ENCODE measurements at regions not wholly inside any gene's neighbourhood (a gene's known extent, or its start where the extent isn't known, plus 50 kb on each side); places are given as distances from the start of the nearest gene placed in this dataset.
"Not testable (repeated sequence)": the region's sequence is repeated elsewhere in the genome, so short reads cannot be mapped to it uniquely, and the experiment has no call there.

GRCh38 chr3:139140553-139140952, 95.9 kb upstream of the PRR23C start:
- no peak for TF ChIP-seq CTCF (IDR thresholded peaks at IDR 0.05)
- no peak for TF ChIP-seq POLR2AphosphoS5 (IDR thresholded peaks at IDR 0.05)
- TF ChIP-seq POLR2A (IDR thresholded peaks at IDR 0.05) = no peak
- H3K27me3 ChIP-seq = peaks cover 0 to 3% of the 10 kb centered on the region in 2 donors
- H3K36me3 ChIP-seq = no peaks in the 10 kb centered on the region
- no peak overlapping the region for H3K27ac ChIP-seq
- H3K9me3 ChIP-seq = no peaks in the 10 kb centered on the region
- H3K4me1 ChIP-seq = no peaks in the 10 kb centered on the region
- no peak for DNase-seq (ENCODE audit: low spot score in 2 of 2)
- intact Hi-C loops (cut with DNase I; ENCODE audit: low total_unique reads) = no loop called here
- H3K4me3 ChIP-seq = no peak overlapping the region

GRCh38 chr3:139145980-139146379, 101.3 kb upstream of the PRR23C start:
- H3K4me3 ChIP-seq; H3K36me3 ChIP-seq; intact Hi-C loops (cut with DNase I; ENCODE audit: low total_unique reads); H3K27ac ChIP-seq; H3K4me1 ChIP-seq; DNase-seq (ENCODE audit: low spot score in 2 of 2); H3K9me3 ChIP-seq; H3K27me3 ChIP-seq: not testable (repeated sequence)

- Histone ChIP-seq H3K27me3 (no peaks in the 10 kb centered on the region), H3K36me3 (no peaks in the 10 kb centered on the region), H3K4me1 (no peaks in the 10 kb centered on the region), H3K9me3 (no peaks in the 10 kb centered on the region), H3K27ac (no peak overlapping the region), H3K4me3 (no peak overlapping the region)
- intact Hi-C loops (cut with DNase I; ENCODE audit: low total_unique reads) = no loop called here
- no peak for DNase-seq (ENCODE audit: low spot score in 2 of 2)
- no peak for TF ChIP-seq CTCF (IDR thresholded peaks at IDR 0.05)
- TF ChIP-seq POLR2AphosphoS5 (IDR thresholded peaks at IDR 0.05) = no peak
- TF ChIP-seq POLR2A (IDR thresholded peaks at IDR 0.05) = no peak
Measured at GRCh38 chr3:139151530-139151929, 106.8 kb upstream of the PRR23C start.

DNA sequence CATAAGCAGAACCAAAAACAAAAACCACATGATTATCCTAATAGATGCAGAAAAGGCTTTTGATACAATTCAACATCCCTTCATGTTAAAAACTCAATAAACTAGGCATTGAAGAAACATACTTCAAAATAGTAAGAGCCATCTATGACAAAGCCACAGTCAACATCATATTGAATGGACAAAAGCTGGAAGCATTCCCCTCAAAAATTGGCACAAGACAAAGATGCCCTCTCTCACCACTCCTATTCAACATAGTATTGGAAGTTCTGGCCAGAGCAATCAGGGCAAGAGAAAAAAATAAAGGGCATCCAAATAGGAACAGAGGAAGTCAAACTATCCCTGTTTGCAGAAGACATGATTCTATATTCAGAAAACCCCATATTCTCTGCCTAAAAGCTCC, 108.7 kb upstream of the PRR23C start:
- DNase-seq (ENCODE audit: low spot score in 2 of 2); intact Hi-C loops (cut with DNase I; ENCODE audit: low total_unique reads); H3K4me3 ChIP-seq; H3K4me1 ChIP-seq; H3K9me3 ChIP-seq; H3K27ac ChIP-seq; H3K27me3 ChIP-seq; H3K36me3 ChIP-seq: not testable (repeated sequence)

DNA sequence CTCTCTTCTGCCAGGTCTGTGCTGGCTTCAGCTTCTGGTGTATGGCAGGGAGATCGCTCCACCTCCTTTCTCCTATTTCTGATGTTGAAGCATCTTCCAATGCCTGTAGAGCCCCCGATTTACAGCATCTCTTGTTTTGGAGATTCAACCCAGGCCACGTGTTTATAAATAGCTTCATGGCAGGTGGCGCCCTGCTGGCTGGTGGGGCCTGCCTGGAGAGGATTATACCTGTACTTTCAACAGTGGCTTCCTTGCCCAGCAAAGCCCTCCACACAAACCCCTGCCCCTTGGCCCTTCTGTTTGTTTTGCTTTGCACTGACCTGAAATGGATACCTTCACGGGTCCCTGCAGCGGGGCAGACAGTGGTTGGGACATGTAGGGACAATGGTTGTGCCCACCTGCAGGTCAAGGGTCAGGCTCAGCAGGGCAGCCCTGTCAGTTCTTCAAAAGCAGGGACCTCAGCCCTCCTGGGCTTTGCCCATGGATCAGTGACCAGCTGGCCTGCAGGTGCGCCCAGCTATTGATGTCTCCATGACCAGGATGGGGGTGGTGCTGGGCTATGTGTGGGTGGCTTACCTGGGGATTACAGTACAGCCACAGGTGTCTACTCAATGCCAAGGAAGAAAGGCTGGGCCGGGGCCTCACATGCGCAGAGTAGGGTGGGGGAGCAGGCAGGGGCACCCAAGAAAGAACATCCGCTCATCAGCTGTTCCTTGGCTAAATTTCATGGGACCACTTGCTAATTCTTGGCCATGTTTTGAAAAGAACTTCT, 112.7 kb upstream of the PRR23C start:
- TF ChIP-seq POLR2AphosphoS5 (IDR thresholded peaks at IDR 0.05) (no peak), POLR2A (IDR thresholded peaks at IDR 0.05) (no peak), CTCF (IDR thresholded peaks at IDR 0.05) (no peak)
- H3K36me3 ChIP-seq = no peaks in the 10 kb centered on the region
- no peaks in the 10 kb centered on the region for H3K9me3 ChIP-seq
- H3K27me3 ChIP-seq = no peaks in the 10 kb centered on the region
- DNase-seq (ENCODE audit: low spot score in 2 of 2) = no peak
- H3K27ac ChIP-seq = no peak overlapping the region
- intact Hi-C loops (cut with DNase I; ENCODE audit: low total_unique reads) = no loop called here
- no peaks in the 10 kb centered on the region for H3K4me1 ChIP-seq
- H3K4me3 ChIP-seq = no peak overlapping the region

GRCh38 chr3:139159356-139159755, 114.7 kb upstream of the PRR23C start:
- H3K9me3 ChIP-seq = no peaks in the 10 kb centered on the region
- TF ChIP-seq POLR2A (IDR thresholded peaks at IDR 0.05) = no peak
- no peak for TF ChIP-seq CTCF (IDR thresholded peaks at IDR 0.05)
- TF ChIP-seq POLR2AphosphoS5 (IDR thresholded peaks at IDR 0.05) = no peak
- H3K36me3 ChIP-seq = no peaks in the 10 kb centered on the region
- no peak overlapping the region for H3K4me3 ChIP-seq
- H3K27ac ChIP-seq = no peak overlapping the region
- no peaks in the 10 kb centered on the region for H3K4me1 ChIP-seq
- intact Hi-C loops (cut with DNase I; ENCODE audit: low total_unique reads) = no loop called here
- DNase-seq (ENCODE audit: low spot score in 2 of 2) = no peak
- H3K27me3 ChIP-seq = no peaks in the 10 kb centered on the region
